MM.1S (cell line): ENCODE measurements at regions not wholly inside any gene's neighbourhood (a gene's known extent, or its start where the extent isn't known, plus 50 kb on each side); places are given as distances from the start of the nearest gene placed in this dataset.

Experiments used
- DNase-seq: peaks from one replicate; pipeline ENCODE4 v3.0.0-alpha.2; 2015
- H2AFZ ChIP-seq: fragments of 300-600 bp; sonication (generic); 2 replicates; pipeline ENCODE4 v1.6.0; 2016; ENCODE audit warnings: antibody characterized with exemption, low read length
- H3F3A ChIP-seq: fragments of 300-600 bp; sonication (generic); 2 replicates; pipeline ENCODE4 v1.6.1; 2016; ENCODE audit warnings: mild to moderate bottlenecking, antibody characterized with exemption, low read length, moderate library complexity, mixed read lengths; ENCODE audit not compliant: insufficient read depth
- H3K27ac ChIP-seq: fragments of 300-600 bp; sonication (generic); 2 replicates; pipeline ENCODE4 v1.5.1; 2016; ENCODE audit warnings: mild to moderate bottlenecking, low read length
- H3K27me3 ChIP-seq: fragments of 300-600 bp; sonication (generic); replicated peaks from 2 replicates; pipeline ENCODE4 v1.6.0; 2016; ENCODE audit warnings: low read length; ENCODE audit not compliant: insufficient read depth
- H3K36me3 ChIP-seq: fragments of 300-600 bp; sonication (generic); replicated peaks from 2 replicates; pipeline ENCODE4 v1.6.1; 2016; ENCODE audit warnings: mild to moderate bottlenecking, low read length, mixed read lengths; ENCODE audit not compliant: insufficient read depth
- H3K4me1 ChIP-seq: fragments of 300-600 bp; sonication (generic); 2 replicates; pipeline ENCODE4 v1.6.1; 2016; ENCODE audit warnings: low read length, mixed read lengths
- H3K4me2 ChIP-seq: fragments of 300-600 bp; sonication (generic); 2 replicates; pipeline ENCODE4 v1.6.0; 2016; ENCODE audit warnings: low read depth, low read length
- H3K4me3 ChIP-seq: fragments of 300-600 bp; sonication (generic); 2 replicates; pipeline ENCODE4 v1.5.1; 2016; ENCODE audit warnings: low read length, mixed read lengths
- H3K79me2 ChIP-seq: fragments of 300-600 bp; sonication (generic); 2 replicates; pipeline ENCODE4 v1.6.1; 2016; ENCODE audit warnings: mixed run types, low read length, mixed read lengths
- H3K9ac ChIP-seq: fragments of 300-600 bp; sonication (generic); 2 replicates; pipeline ENCODE4 v1.6.1; 2016; ENCODE audit warnings: low read length, mixed read lengths
- H3K9me2 ChIP-seq: fragments of 300-600 bp; sonication (generic); replicated peaks from 2 replicates; pipeline ENCODE4 v1.6.1; 2016; ENCODE audit warnings: mild to moderate bottlenecking, low read length, mixed read lengths; ENCODE audit not compliant: insufficient read depth
- H3K9me3 ChIP-seq: fragments of 300-600 bp; sonication (generic); replicated peaks from 2 replicates; pipeline ENCODE4 v1.6.1; 2016; ENCODE audit warnings: mild to moderate bottlenecking, low read length, mixed read lengths; ENCODE audit not compliant: insufficient read depth
- H4K20me1 ChIP-seq: fragments of 300-600 bp; sonication (generic); 2 replicates; pipeline ENCODE4 v1.6.1; 2016; ENCODE audit warnings: mild to moderate bottlenecking, low read length, moderate library complexity, mixed read lengths; ENCODE audit not compliant: insufficient read depth
- CTCF ChIP-seq: fragments of 300-600 bp; sonication (generic); IDR thresholded peaks from 2 replicates; pipeline ENCODE4 v1.5.1; 2016; ENCODE audit warnings: antibody characterized with exemption, low read length, mixed read lengths
- EZH2 ChIP-seq: fragments of 300-600 bp; sonication (generic); optimal IDR thresholded peaks from 2 replicates; pipeline ENCODE3; 2017; ENCODE audit warnings: low read depth, mild to moderate bottlenecking, antibody characterized with exemption, low read length, mixed read lengths
- EZH2phosphoT487 ChIP-seq: fragments of 300-600 bp; sonication (generic); IDR thresholded peaks from 2 replicates; pipeline ENCODE4 v1.6.1; 2018; ENCODE audit warnings: antibody characterized with exemption, low read length

DNA sequence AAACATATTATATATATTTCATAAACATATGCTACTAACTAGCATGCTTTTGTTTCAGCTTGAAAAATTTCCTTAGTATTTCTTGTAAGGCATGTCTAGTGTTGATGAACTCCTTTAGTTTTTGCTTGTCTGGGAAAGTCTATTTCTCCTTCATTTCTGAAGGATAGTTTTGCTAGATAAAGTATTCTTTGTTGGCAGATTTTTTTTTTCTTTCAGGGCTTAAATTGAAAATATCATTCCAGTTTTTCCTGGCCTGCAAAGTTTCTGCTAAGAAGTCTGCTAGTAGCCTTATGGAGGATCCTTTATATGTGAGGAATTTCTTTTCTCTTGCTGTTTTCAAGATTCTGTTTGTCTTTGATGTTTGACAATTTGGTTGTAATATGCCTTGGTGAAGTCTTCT, 183.5 kb downstream of the SLC4A3 start:
- Histone ChIP-seq H3F3A (no peaks in the 10 kb centered on the region), H3K27me3 (no peaks in the 10 kb centered on the region), H2AFZ (no peak overlapping the region), H3K9me2 (no peaks in the 10 kb centered on the region), H3K27ac (no peak overlapping the region), H3K79me2 (no peaks in the 10 kb centered on the region), H3K4me1 (no peaks in the 10 kb centered on the region), H3K4me2 (no peak overlapping the region), H3K9me3 (no peaks in the 10 kb centered on the region), H3K36me3 (no peaks in the 10 kb centered on the region), H3K9ac (no peak overlapping the region), H4K20me1 (no peaks in the 10 kb centered on the region), H3K4me3 (no peak overlapping the region)
- TF ChIP-seq EZH2: no peak
- no peak for TF ChIP-seq CTCF
- TF ChIP-seq EZH2phosphoT487: no peak
- DNase-seq: no peak

DNA sequence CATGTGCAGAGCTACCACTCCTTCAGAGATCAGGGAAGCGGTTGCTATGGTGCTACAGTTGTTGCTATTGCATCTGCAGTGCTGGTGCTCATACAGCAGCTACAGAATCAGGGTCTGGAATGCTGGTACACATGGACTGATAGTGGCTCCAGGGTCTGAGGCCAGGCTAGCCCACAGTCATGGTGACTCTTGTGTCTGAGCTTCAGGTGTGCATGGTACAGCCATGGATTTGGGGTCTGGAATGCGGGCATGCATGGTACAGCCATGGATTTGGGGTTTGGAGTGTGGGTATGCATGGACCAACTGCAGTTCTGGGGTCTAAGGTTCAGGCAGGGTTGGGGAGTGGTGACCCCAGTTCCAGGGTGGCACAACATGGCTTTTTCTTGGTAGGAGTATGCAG, 185.2 kb downstream of the SLC4A3 start:
- H4K20me1 ChIP-seq: no peaks in the 10 kb centered on the region
- H3K27me3 ChIP-seq: no peaks in the 10 kb centered on the region
- H3F3A ChIP-seq: no peaks in the 10 kb centered on the region
- no peak overlapping the region for H2AFZ ChIP-seq
- no peak overlapping the region for H3K4me2 ChIP-seq
- no peaks in the 10 kb centered on the region for H3K9me2 ChIP-seq
- no peaks in the 10 kb centered on the region for H3K9me3 ChIP-seq
- H3K4me3 ChIP-seq: no peak overlapping the region
- no peak for DNase-seq
- H3K9ac ChIP-seq: no peak overlapping the region
- H3K36me3 ChIP-seq: no peaks in the 10 kb centered on the region
- no peaks in the 10 kb centered on the region for H3K4me1 ChIP-seq
- no peak for TF ChIP-seq EZH2phosphoT487
- TF ChIP-seq CTCF: no peak
- no peak for TF ChIP-seq EZH2
- H3K79me2 ChIP-seq: no peaks in the 10 kb centered on the region
- no peak overlapping the region for H3K27ac ChIP-seq

DNA sequence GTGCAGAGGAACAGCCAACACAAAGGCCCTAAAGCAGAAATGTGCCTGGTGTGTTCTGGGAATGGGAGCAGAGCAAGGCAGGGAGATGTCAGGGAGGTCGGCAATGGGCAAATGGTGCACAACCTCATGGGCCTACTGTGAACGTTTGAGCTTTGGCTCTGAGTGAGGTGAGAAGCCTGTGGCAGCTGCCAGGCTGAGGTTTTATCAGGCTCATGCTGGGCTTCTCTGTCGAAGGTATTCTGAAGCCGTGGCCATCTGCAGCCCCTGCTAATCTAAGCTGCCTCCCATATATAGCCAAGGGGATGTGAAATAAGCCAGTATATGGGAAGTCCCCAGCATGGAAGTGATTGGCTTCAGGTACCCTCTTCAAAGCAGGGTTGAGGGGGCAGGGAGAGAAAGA, 193.3 kb downstream of the SLC4A3 start:
- no peaks in the 10 kb centered on the region for H3F3A ChIP-seq
- H3K36me3 ChIP-seq: no peaks in the 10 kb centered on the region
- H3K27me3 ChIP-seq: no peaks in the 10 kb centered on the region
- no peak overlapping the region for H3K27ac ChIP-seq
- no peak overlapping the region for H2AFZ ChIP-seq
- no peak overlapping the region for H3K4me3 ChIP-seq
- no peaks in the 10 kb centered on the region for H4K20me1 ChIP-seq
- H3K4me2 ChIP-seq: no peak overlapping the region
- DNase-seq: no peak
- TF ChIP-seq EZH2 (no peak), CTCF (no peak)
- no peaks in the 10 kb centered on the region for H3K9me2 ChIP-seq
- no peaks in the 10 kb centered on the region for H3K79me2 ChIP-seq
- H3K9ac ChIP-seq: no peak overlapping the region
- H3K4me1 ChIP-seq: no peaks in the 10 kb centered on the region
- H3K9me3 ChIP-seq: no peaks in the 10 kb centered on the region

GRCh38 chr2:219823574-219823973, 196.1 kb downstream of the SLC4A3 start:
- Histone ChIP-seq H3K9me3 (no peaks in the 10 kb centered on the region), H3K4me3 (no peak overlapping the region), H3K4me2 (no peak overlapping the region), H4K20me1 (no peaks in the 10 kb centered on the region), H3K36me3 (no peaks in the 10 kb centered on the region), H3K4me1 (no peaks in the 10 kb centered on the region), H2AFZ (no peak overlapping the region), H3K9me2 (no peaks in the 10 kb centered on the region), H3K9ac (no peak overlapping the region), H3K27me3 (no peaks in the 10 kb centered on the region), H3K79me2 (no peaks in the 10 kb centered on the region), H3F3A (no peaks in the 10 kb centered on the region), H3K27ac (no peak overlapping the region)
- no peak for DNase-seq
- TF ChIP-seq EZH2 (no peak), EZH2phosphoT487 (no peak), CTCF (no peak)
